ENCODE measurements at regions not wholly inside any gene's neighbourhood (a gene's known extent, or its start where the extent isn't known, plus 50 kb on each side); places are given as distances from the start of the nearest gene placed in this dataset.

- Histone ChIP-seq H3K4me3 (no peak overlapping the region), H3K9ac (no peak overlapping the region), H3K27ac (no peak overlapping the region), H3K9me3 (ENCODE audit: low read depth) (no peaks in the 10 kb centered on the region), H3K9me2 (ENCODE audit: insufficient read depth) (no peaks in the 10 kb centered on the region), H3K79me2 (ENCODE audit: insufficient read depth) (no peaks in the 10 kb centered on the region), H3K4me2 (ENCODE audit: unreplicated experiment) (no peak overlapping the region), H3F3A (ENCODE audit: insufficient read depth) (no peaks in the 10 kb centered on the region), H4K20me1 (ENCODE audit: insufficient read depth) (no peaks in the 10 kb centered on the region), H3K27me3 (replicated peaks; ENCODE audit: insufficient read depth) (no peaks in the 10 kb centered on the region), H3K4me1 (ENCODE audit: insufficient read depth) (no peaks in the 10 kb centered on the region), H2AFZ (no peak overlapping the region), H3K36me3 (ENCODE audit: low read depth) (no peaks in the 10 kb centered on the region)
- in situ Hi-C loops (cut with MboI) = no loop called here
- DNase-seq = no peak
- TF ChIP-seq EZH2phosphoT487 (IDR thresholded peaks at IDR 0.05; ENCODE audit: insufficient read depth, low read depth) (no peak), EZH2 (IDR thresholded peaks at IDR 0.05; ENCODE audit: insufficient read depth, poor library complexity, severe bottlenecking) (no peak)
These were observed 159.4 kb downstream of the RWDD3 start for GRCh38 chr1:95393434-95393833.

GRCh38 chr1:95396557-95396956 is 162.5 kb downstream of the RWDD3 start:
- no peaks in the 10 kb centered on the region for H3F3A ChIP-seq (ENCODE audit: insufficient read depth)
- no peak overlapping the region for H3K27ac ChIP-seq
- in situ Hi-C loops (cut with MboI) = no loop called here
- no peak overlapping the region for H3K9ac ChIP-seq
- H3K27me3 ChIP-seq (replicated peaks; ENCODE audit: insufficient read depth) = no peaks in the 10 kb centered on the region
- H2AFZ ChIP-seq = no peak overlapping the region
- H4K20me1 ChIP-seq (ENCODE audit: insufficient read depth) = no peaks in the 10 kb centered on the region
- H3K4me3 ChIP-seq = no peak overlapping the region
- TF ChIP-seq EZH2 (IDR thresholded peaks at IDR 0.05; ENCODE audit: insufficient read depth, poor library complexity, severe bottlenecking) = no peak
- no peak for DNase-seq
- 0% methylated on average over 3 of the region's 3 CpGs for WGBS, 2 experiments (ENCODE audit: low coverage in 1 of 2, low lambda C conversion rate in 2 of 2, missing lambda C conversion rate in 2 of 2)
- H3K4me2 ChIP-seq (ENCODE audit: unreplicated experiment) = no peak overlapping the region
- H3K9me2 ChIP-seq (ENCODE audit: insufficient read depth) = no peaks in the 10 kb centered on the region
- H3K9me3 ChIP-seq (ENCODE audit: low read depth) = no peaks in the 10 kb centered on the region
- H3K79me2 ChIP-seq (ENCODE audit: insufficient read depth) = no peaks in the 10 kb centered on the region
- H3K4me1 ChIP-seq (ENCODE audit: insufficient read depth) = no peaks in the 10 kb centered on the region
- no peaks in the 10 kb centered on the region for H3K36me3 ChIP-seq (ENCODE audit: low read depth)

GRCh38 chr1:95402780-95403179 is 168.8 kb downstream of the RWDD3 start:
- H3K79me2 ChIP-seq (ENCODE audit: insufficient read depth) = no peaks in the 10 kb centered on the region
- H3K36me3 ChIP-seq (ENCODE audit: low read depth) = no peaks in the 10 kb centered on the region
- H3K27ac ChIP-seq = no peak overlapping the region
- no peaks in the 10 kb centered on the region for H3F3A ChIP-seq (ENCODE audit: insufficient read depth)
- H3K4me1 ChIP-seq (ENCODE audit: insufficient read depth) = no peaks in the 10 kb centered on the region
- H3K9me2 ChIP-seq (ENCODE audit: insufficient read depth) = no peaks in the 10 kb centered on the region
- no peak overlapping the region for H3K9ac ChIP-seq
- no peak overlapping the region for H3K4me3 ChIP-seq
- H3K27me3 ChIP-seq (replicated peaks; ENCODE audit: insufficient read depth) = no peaks in the 10 kb centered on the region
- no peaks in the 10 kb centered on the region for H3K9me3 ChIP-seq (ENCODE audit: low read depth)
- WGBS, 2 experiments (ENCODE audit: low coverage in 1 of 2, low lambda C conversion rate in 2 of 2, missing lambda C conversion rate in 2 of 2) = 3 to 7% methylated on average over 2 of the region's 2 CpGs
- H4K20me1 ChIP-seq (ENCODE audit: insufficient read depth) = no peaks in the 10 kb centered on the region
- H3K4me2 ChIP-seq (ENCODE audit: unreplicated experiment) = no peak overlapping the region
- in situ Hi-C loops (cut with MboI) = no loop called here
- no peak for DNase-seq
- no peak for TF ChIP-seq EZH2 (IDR thresholded peaks at IDR 0.05; ENCODE audit: insufficient read depth, poor library complexity, severe bottlenecking)
- no peak for TF ChIP-seq EZH2phosphoT487 (IDR thresholded peaks at IDR 0.05; ENCODE audit: insufficient read depth, low read depth)
- H2AFZ ChIP-seq = no peak overlapping the region

GRCh38 chr1:95406279-95406678 is 172.3 kb downstream of the RWDD3 start:
- no peak for TF ChIP-seq EZH2phosphoT487 (IDR thresholded peaks at IDR 0.05; ENCODE audit: insufficient read depth, low read depth)
- TF ChIP-seq EZH2 (IDR thresholded peaks at IDR 0.05; ENCODE audit: insufficient read depth, poor library complexity, severe bottlenecking) = no peak
- 13 to 14% methylated on average over 1 of the region's 1 CpG for WGBS, 2 experiments (ENCODE audit: low coverage in 1 of 2, low lambda C conversion rate in 2 of 2, missing lambda C conversion rate in 2 of 2)

GRCh38 chr1:95407131-95407885 is 173.3 kb downstream of the RWDD3 start:
- Histone ChIP-seq H3K79me2 (ENCODE audit: insufficient read depth) (no peaks in the 10 kb centered on the region), H3K4me1 (ENCODE audit: insufficient read depth) (no peaks in the 10 kb centered on the region), H3K4me2 (ENCODE audit: unreplicated experiment) (no peak overlapping the region), H4K20me1 (ENCODE audit: insufficient read depth) (no peaks in the 10 kb centered on the region), H3K9me3 (ENCODE audit: low read depth) (no peaks in the 10 kb centered on the region), H3K27me3 (replicated peaks; ENCODE audit: insufficient read depth) (no peaks in the 10 kb centered on the region), H2AFZ (no peak overlapping the region; the same call in 1 of the 2 replicates), H3K36me3 (ENCODE audit: low read depth) (no peaks in the 10 kb centered on the region), H3K9ac (no peak overlapping the region), H3F3A (ENCODE audit: insufficient read depth) (no peaks in the 10 kb centered on the region), H3K4me3 (no peak overlapping the region), H3K27ac (no peak overlapping the region), H3K9me2 (ENCODE audit: insufficient read depth) (no peaks in the 10 kb centered on the region)
- TF ChIP-seq EZH2phosphoT487 (IDR thresholded peaks at IDR 0.05; ENCODE audit: insufficient read depth, low read depth) = no peak
- in situ Hi-C loops (cut with MboI) = no loop called here
- WGBS, 2 experiments (ENCODE audit: low coverage in 1 of 2, low lambda C conversion rate in 2 of 2, missing lambda C conversion rate in 2 of 2) = 0 to 1% methylated on average over 10 of the region's 10 CpGs
- DNase-seq = peak; percentile 2

More at GRCh38 chr1:95406279-95406678, 172.3 kb downstream of the RWDD3 start:
- Histone ChIP-seq H3K4me1 (ENCODE audit: insufficient read depth) (no peaks in the 10 kb centered on the region), H3F3A (ENCODE audit: insufficient read depth) (no peaks in the 10 kb centered on the region), H3K27ac (no peak overlapping the region), H2AFZ (no peak overlapping the region), H4K20me1 (ENCODE audit: insufficient read depth) (no peaks in the 10 kb centered on the region), H3K4me3 (no peak overlapping the region), H3K79me2 (ENCODE audit: insufficient read depth) (no peaks in the 10 kb centered on the region), H3K27me3 (replicated peaks; ENCODE audit: insufficient read depth) (no peaks in the 10 kb centered on the region), H3K9me3 (ENCODE audit: low read depth) (no peaks in the 10 kb centered on the region), H3K9ac (no peak overlapping the region), H3K4me2 (ENCODE audit: unreplicated experiment) (no peak overlapping the region), H3K36me3 (ENCODE audit: low read depth) (no peaks in the 10 kb centered on the region), H3K9me2 (ENCODE audit: insufficient read depth) (no peaks in the 10 kb centered on the region)
- DNase-seq = no peak
- in situ Hi-C loops (cut with MboI) = no loop called here
